ENCODE measurements at regions not wholly inside any gene's neighbourhood (a gene's known extent, or its start where the extent isn't known, plus 50 kb on each side); places are given as distances from the start of the nearest gene placed in this dataset.

GRCh38 chr11:15629690-15630321 lies 515.1 kb downstream of the INSC start:
- peak; percentile 49 for TF ChIP-seq CTCF (IDR thresholded peaks at IDR 0.05)
- no peak for TF ChIP-seq POLR2AphosphoS5 (IDR thresholded peaks at IDR 0.05; ENCODE audit: low read depth, low read length)
- no peak for TF ChIP-seq REST (IDR thresholded peaks at IDR 0.05; ENCODE audit: insufficient read depth in 1 of 2, low read depth in 2 of 2, low read length in 1 of 2)
- no peak for TF ChIP-seq TCF7L2 (IDR thresholded peaks at IDR 0.05; ENCODE audit: low read depth, low read length)

All from Panc1 (cell line).